Amniotic stem cell (primary cell): ENCODE measurements at regions not wholly inside any gene's neighbourhood (a gene's known extent, or its start where the extent isn't known, plus 50 kb on each side); places are given as distances from the start of the nearest gene placed in this dataset.
"Not testable (repeated sequence)": the region's sequence is repeated elsewhere in the genome, so short reads cannot be mapped to it uniquely, and the experiment has no call there.

Experiments used
- DNase-seq: peaks from one replicate; lab custom pipeline; 2025; lab: John Stamatoyannopoulos, UW

DNA sequence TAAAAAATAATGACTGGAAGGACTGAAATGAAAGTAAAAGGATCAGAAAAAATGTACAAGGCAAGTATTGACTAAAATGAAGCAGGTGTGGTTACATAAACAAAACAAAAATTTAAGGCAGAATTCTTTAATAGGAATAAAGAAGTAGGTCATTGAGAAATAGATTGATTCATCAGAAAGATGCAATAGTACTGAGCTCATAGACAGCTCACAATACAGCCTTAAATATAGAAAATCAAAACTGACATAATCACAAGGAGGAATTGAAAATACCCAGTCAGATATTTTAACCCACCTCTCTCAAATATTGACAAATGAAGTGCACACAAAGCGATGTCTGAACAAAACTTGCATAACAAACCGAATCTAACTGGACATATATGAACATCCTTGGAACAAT lies 366.8 kb upstream of the DPYD start:
- DNase-seq, result no peak

DNA sequence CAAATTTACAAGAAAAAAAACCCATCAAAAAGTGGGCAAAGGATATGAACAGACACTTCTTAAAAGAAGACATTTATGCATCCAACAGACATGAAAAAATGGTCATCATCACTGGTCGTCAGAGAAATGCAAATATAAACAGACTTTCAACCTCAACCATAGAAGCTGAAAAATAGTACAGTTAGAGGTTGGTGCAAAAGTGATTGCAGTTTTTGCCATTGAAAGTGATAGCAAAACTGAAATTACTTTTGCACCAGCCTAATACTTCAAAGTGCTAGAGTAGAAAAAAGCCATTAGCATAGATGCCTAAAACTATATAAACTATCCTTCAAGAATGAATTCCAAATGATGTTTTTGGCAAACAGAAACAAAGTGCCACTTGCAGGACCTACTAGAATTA lies 365.8 kb upstream of the DPYD start:
- no peak for DNase-seq

GRCh38 chr1:98285286-98285685 lies 364.5 kb upstream of the DPYD start:
- not testable (repeated sequence) for DNase-seq

DNA sequence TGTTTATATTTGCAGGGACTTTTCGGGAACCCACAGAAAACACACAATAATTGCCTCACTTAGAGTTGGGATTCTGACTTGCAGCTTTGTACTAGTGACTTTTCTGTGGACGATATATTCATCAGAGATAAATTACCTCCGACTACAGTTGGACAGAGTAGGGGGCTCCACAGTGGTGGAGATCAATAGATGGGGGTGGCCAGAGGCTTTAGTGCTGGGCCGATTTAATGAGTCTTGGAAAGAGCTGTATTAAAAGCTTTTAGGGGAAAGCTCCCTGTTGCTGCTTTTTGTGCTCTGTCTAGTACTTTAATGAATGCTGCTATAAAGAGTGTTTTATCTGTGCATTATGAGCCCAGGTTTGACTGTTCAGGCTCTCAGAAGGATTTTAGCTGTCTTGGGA lies 359.2 kb upstream of the DPYD start:
- no peak for DNase-seq

DNA sequence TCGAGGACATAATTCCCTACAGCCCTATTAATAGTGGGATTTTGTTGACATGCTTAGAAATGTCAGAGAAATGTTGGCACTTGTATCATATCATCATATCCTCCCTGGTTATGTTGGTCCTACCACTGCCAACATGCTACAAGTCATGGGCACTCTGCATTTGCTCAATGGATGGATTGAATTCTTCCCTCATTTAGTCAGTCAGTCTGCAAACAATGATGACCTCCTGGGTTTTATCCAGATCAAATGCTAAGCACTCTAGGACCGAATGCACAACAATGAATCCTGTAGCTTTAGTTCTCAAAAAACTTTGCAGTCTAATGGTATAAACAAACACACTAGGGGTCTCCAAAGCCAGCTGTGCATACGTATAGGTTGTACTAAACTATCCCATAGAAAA lies 357.2 kb upstream of the DPYD start:
- no peak for DNase-seq

DNA sequence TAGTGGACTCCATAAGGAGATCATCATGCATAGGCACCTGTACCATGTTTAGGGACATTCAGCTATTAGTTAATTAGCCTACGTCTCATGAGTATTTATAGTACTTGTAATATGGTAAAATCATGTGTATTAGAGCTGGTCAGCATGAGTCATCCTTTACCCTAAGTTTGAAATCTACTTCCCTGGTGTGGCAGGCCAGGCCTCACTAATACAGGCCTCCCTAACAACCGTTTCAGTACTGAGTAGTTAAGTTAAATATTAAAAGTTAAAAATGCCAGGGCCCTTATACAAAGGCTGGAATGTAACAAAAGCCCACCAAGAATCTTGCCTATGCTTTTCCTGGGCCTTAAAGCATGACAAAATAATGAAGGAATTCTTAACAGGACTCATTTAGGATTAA lies 356.3 kb upstream of the DPYD start:
- no peak for DNase-seq

- DNase-seq, result no peak
These were observed 355.7 kb upstream of the DPYD start for GRCh38 chr1:98276514-98276913.

GRCh38 chr1:98268316-98268715 lies 347.5 kb upstream of the DPYD start:
- DNase-seq, result no peak

GRCh38 chr1:98267423-98267822 lies 346.6 kb upstream of the DPYD start:
- DNase-seq, result no peak

DNA sequence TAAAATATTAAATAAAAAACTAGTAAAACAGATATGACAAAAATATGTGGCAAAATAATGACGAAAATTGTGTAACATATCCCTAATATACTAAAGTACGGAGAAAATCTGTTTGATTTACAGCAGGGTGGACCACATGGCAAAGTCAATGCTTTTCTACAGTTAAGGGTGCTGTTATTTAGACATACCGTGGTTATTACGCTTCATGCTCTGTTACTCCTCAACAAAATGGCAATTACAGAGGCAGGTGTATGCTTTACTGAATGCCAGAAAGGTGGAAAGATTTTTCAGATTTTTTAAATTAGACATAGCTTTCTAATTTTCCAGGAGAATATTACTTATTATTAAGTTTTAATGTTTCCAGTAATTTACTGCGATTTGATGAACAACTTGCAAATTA lies 343.9 kb upstream of the DPYD start:
- no peak for DNase-seq

DNA sequence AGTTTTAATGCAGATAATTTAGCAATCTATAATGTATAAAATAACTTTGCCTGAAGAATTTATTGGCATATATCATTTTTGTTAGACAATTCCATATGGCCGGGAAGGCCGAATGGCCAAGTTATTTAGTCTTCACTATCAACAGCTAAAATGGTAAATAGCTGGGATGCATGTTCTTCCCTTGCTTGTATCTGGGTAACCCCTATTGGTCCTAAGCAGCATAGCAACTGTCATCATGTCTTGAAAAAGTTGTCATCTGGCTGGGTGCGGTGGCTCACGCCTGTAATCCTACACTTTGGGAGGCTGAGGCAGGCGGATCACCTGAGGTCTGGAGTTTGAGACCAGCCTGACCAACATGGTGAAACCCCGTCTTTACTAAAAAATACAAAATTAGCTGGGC lies 340.0 kb upstream of the DPYD start:
- no peak for DNase-seq

DNA sequence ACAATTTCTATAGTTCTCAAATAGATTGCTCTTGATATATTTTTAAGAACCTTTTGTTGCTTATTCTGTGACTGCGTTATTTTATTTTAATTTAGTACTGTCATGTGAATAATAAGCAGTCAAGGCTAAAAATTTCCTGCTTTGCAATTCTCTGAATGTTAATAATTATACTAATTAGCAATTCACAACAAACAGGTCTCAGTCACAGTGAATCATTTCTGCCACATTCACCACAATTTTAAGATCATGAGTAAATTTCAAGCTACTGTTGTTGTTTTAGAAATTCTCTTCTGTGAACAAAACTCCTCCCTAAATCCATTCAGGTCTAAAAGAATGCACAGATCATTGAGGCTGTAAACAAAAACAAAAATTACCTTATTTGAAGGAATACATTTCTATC lies 339.6 kb upstream of the DPYD start:
- DNase-seq, result no peak

- DNase-seq, result no peak
These were observed 335.9 kb upstream of the DPYD start for GRCh38 chr1:98256700-98257099.

- no peak for DNase-seq
These were observed 332.3 kb upstream of the DPYD start for GRCh38 chr1:98253145-98253544.

- DNase-seq, result no peak
These were observed 330.7 kb upstream of the DPYD start for GRCh38 chr1:98251497-98251896.

- no peak for DNase-seq
These were observed 311.8 kb upstream of the DPYD start for GRCh38 chr1:98232678-98233077.

DNA sequence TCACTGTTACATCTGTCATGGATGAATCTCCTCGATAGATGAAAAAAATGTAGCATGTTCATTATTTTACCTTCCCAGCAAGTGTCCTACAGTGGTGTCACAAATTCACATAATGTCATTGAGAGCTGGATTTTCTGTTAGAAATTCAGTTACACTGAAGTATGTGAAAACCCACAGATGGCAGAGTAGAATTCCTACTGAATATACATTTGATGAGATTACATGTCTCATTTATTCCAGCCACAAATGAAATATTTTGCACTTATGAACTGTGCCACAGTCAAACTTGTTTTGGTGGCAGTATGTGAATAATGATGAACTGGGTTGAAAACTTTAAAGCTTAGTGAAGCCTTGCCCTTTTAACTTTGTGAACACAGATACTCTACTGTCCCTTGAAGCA lies 301.9 kb upstream of the DPYD start:
- DNase-seq, result no peak

- no peak for DNase-seq
These were observed 301.1 kb upstream of the DPYD start for GRCh38 chr1:98221923-98222322.

- no peak for DNase-seq
These were observed 296.8 kb upstream of the DPYD start for GRCh38 chr1:98217601-98218000.

DNA sequence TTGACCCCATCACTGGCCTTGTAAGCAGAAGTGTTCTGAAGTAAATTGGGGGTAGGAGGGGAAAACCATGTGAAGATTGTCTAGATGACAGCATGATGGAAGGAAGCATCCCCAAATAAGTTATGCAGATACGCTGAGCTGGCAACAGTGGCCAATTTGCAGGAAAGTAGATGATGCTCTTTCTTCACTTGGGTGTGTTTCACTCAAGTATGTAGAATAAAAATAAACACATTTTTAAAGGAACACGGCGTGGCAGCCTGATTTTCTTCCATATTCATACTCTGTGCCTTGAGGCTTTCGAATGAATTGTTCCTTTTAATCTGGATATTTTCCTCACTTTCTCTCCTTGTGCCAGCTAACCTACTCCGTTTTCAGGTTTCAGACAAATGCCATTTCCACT lies 295.5 kb upstream of the DPYD start:
- DNase-seq, result no peak

GRCh38 chr1:98211271-98211845 lies 290.5 kb upstream of the DPYD start:
- DNase-seq, result no peak

DNA sequence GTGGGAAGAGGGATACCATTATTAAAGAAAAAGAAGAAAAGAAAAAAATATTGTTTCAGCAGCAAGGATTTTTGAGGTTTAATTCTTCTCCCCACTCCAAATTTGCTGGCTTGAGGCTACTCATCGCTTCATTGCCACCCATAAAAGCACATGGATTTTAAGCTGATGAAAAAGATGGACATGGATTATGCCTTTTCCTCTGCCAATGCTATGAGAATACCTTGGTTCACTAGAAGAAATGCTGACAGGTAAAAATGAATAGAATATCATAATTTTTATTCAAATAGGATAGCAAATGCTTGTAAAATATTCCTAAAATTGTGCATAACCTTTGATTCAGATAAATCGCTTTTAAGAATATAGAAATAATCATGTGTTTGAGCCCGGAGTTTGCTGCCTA lies 289.7 kb upstream of the DPYD start:
- no peak for DNase-seq

DNA sequence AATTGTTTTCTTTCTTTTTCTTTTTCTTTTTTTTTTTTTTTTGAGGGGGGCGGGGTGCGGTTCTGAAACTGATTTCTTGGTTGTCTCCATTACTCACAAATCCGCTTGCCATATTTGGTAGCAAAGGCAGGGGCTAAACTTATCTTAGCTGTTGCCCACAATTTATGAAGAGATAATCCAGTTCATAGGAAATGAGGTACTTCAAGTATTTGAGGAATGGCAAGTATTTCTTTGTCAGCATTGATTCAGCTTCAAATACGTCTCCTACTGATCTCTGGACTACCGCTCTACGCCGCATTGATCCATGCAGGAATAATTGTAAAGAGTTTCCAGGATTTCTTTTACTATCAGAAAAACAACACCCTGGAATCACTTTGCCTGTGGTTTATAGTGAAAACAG lies 289.2 kb upstream of the DPYD start:
- DNase-seq, result peak; percentile 45

DNA sequence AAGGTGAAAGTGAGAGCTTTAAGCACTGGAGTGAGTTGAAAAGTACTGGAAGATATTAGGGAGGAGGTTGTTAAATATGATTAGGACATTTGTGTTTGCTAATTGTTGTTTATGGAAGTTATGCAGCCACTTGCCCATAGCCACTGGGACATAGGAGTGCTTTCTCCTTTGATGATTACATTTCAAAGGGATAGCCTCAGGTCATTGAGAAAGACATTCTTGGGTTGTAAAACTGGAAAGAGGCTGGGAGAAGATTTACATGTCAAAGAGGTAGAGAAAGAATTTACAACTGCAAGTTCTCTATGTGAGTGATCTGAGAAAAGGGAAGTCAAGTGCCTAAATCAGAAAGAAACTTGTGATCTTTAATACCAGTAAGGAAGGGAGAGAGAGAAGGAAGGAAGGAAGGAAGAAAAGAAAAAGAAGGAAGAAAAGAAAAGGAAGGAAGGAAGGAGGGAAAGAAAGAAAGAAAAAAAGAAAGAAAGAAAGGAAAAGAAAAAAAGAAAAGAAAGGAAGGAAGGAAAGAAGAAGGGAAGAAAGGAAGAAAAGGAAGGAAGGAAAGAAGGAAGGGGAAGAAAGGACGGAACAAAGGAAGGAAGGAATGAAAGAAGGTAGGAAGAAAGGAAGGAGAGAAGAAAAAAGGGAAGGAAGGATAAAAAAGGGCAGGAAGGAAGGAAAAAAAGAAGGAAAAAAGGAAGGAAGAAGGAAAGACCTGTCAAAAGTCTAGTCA lies 284.6 kb upstream of the DPYD start:
- DNase-seq, result no peak
